ENCODE measurements at regions not wholly inside any gene's neighbourhood (a gene's known extent, or its start where the extent isn't known, plus 50 kb on each side); places are given as distances from the start of the nearest gene placed in this dataset.

DNA sequence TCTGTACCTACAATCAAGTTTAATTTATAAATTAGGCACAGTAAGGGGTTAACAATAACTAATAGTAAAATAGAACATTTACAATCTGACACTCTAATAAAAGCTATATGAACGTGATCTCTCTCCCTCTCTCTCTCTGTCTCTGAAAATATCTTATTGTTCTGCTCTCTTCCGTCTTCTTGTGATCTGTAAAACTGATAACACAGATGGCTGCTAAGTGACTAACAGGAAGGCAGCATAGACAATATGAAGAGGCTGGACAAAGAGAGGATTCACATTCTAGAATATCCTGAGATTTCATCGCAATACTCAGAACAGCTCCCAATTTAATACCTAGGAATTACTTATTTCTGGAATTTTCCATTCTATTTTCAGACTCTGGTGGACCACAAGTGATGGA is 827.2 kb downstream of the FLRT2 start:
- no peaks in the 10 kb centered on the region for H3K36me3 ChIP-seq (ENCODE audit: control insufficient read depth, insufficient read depth, low read length)
- no peak overlapping the region for H3K18ac ChIP-seq (ENCODE audit: low read depth, low read length)
- no peak for TF ChIP-seq NFE2L2 (IDR thresholded peaks at IDR 0.05; ENCODE audit: low read depth, low read length)
- TF ChIP-seq MXI1 (IDR thresholded peaks at IDR 0.05; ENCODE audit: borderline replicate concordance, low read depth, low read length), result no peak
- TF ChIP-seq MAZ (IDR thresholded peaks at IDR 0.05; ENCODE audit: borderline replicate concordance, low read depth, low read length), result no peak
- TF ChIP-seq RFX5 (IDR thresholded peaks at IDR 0.05; ENCODE audit: low read depth, low read length), result no peak
- no peak for TF ChIP-seq CTCF (conservative IDR thresholded peaks at IDR 0.05; ENCODE audit: low read depth, low read length)
- TF ChIP-seq CEBPB (IDR thresholded peaks at IDR 0.05; ENCODE audit: low read depth, low read length), result no peak
- no peak for TF ChIP-seq BHLHE40 (IDR thresholded peaks at IDR 0.05; ENCODE audit: low read depth, low read length)
- TF ChIP-seq MAFK (IDR thresholded peaks at IDR 0.05; ENCODE audit: low read depth, low read length), result no peak
- no peak for TF ChIP-seq RAD21 (IDR thresholded peaks at IDR 0.05; ENCODE audit: low read length)
- no peak for TF ChIP-seq FOS (IDR thresholded peaks at IDR 0.05; ENCODE audit: low read depth, low read length)
- TF ChIP-seq USF2 (IDR thresholded peaks at IDR 0.05; ENCODE audit: low read depth, low read length), result no peak
- no peak for TF ChIP-seq SMC3 (IDR thresholded peaks at IDR 0.05; ENCODE audit: low read depth, low read length)
- TF ChIP-seq, protein P1, sequence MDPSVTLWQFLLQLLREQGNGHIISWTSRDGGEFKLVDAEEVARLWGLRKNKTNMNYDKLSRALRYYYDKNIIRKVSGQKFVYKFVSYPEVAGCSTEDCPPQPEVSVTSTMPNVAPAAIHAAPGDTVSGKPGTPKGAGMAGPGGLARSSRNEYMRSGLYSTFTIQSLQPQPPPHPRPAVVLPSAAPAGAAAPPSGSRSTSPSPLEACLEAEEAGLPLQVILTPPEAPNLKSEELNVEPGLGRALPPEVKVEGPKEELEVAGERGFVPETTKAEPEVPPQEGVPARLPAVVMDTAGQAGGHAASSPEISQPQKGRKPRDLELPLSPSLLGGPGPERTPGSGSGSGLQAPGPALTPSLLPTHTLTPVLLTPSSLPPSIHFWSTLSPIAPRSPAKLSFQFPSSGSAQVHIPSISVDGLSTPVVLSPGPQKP (IDR thresholded peaks at IDR 0.05; ENCODE audit: borderline replicate concordance, low read depth, low read length), result no peak
- no peak overlapping the region for H4K8ac ChIP-seq (ENCODE audit: low read depth in 2 of 2, low read length in 2 of 2)
- no peak for ATAC-seq (ENCODE audit: low read depth)
- no peaks in the 10 kb centered on the region for H3K9me1 ChIP-seq (ENCODE audit: insufficient read depth, low read length)
- H4K20me1 ChIP-seq (ENCODE audit: insufficient read depth, low read length), result no peaks in the 10 kb centered on the region
- no peak overlapping the region for H3K27ac ChIP-seq (ENCODE audit: insufficient read depth, low read length)
- H2BK120ac ChIP-seq (ENCODE audit: low read depth, low read length), result no peak overlapping the region
- no peak overlapping the region for H2BK5ac ChIP-seq (ENCODE audit: low read depth, low read length, poor library complexity, severe bottlenecking)
- no peaks in the 10 kb centered on the region for H3K9me3 ChIP-seq (ENCODE audit: control insufficient read depth, insufficient read depth, low read length)
- H2AK9ac ChIP-seq (replicated peaks; ENCODE audit: low read depth, low read length, poor library complexity), result no peak overlapping the region
- H2AK5ac ChIP-seq (ENCODE audit: low read depth, low read length), result no peak overlapping the region
- H3K79me1 ChIP-seq (ENCODE audit: low read depth in 1 of 2, low read length in 2 of 2), result no peaks in the 10 kb centered on the region
- WGBS, 2 experiments (ENCODE audit: extremely low coverage in 2 of 2, insufficient read length in 1 of 2), result no CpG with 5 or more reads among the region's 3 CpGs
- ChIA-PET CTCF (interaction anchor here (0.5 kb wide), 1 partner anchor 117 kb away, joined by 3 read pairs; no protein-coding TSS in a partner anchor), POLR2A (ENCODE audit: unreplicated experiment) (no interaction called here)
- H2BK20ac ChIP-seq (ENCODE audit: low read depth, low read length), result no peak overlapping the region
- no peak overlapping the region for H4K5ac ChIP-seq (ENCODE audit: low read depth, low read length)
- no peak overlapping the region for H3K14ac ChIP-seq (replicated peaks; ENCODE audit: low read depth, low read length)
- dilution Hi-C loops (cut with HindIII; ENCODE audit: low sequenced_read_pairs, unreplicated experiment) (no loop called here), intact Hi-C loops (cut with micrococcal nuclease) (no loop called here), in situ Hi-C loops (cut with MboI; ENCODE audit: low sequenced_read_pairs) (no loop called here)
- H3K9ac ChIP-seq (ENCODE audit: low read depth, low read length), result no peak overlapping the region
- no peak for DNase-seq
- H3K4me2 ChIP-seq (ENCODE audit: low read depth, low read length), result no peak overlapping the region
- no peak overlapping the region for H3K23ac ChIP-seq (ENCODE audit: low read depth, low read length)
- H3K27me3 ChIP-seq (ENCODE audit: control insufficient read depth, insufficient read depth, low read length), result no peaks in the 10 kb centered on the region
- H3K4ac ChIP-seq (ENCODE audit: low read depth, low read length), result no peak overlapping the region
- no TSS peak for BruUV-seq (replicated peaks)
- H2AFZ ChIP-seq (replicated peaks; ENCODE audit: low read length, poor library complexity), result no peak overlapping the region
- no peaks in the 10 kb centered on the region for H3K4me1 ChIP-seq (ENCODE audit: control insufficient read depth, insufficient read depth, low read length)
- no peak overlapping the region for H3K4me3 ChIP-seq (ENCODE audit: insufficient read depth, low read depth, low read length)
- H4K91ac ChIP-seq (ENCODE audit: insufficient read depth, low read depth, low read length), result no peak overlapping the region
- H2BK15ac ChIP-seq (ENCODE audit: low read depth, low read length), result no peak overlapping the region
- H3K56ac ChIP-seq (ENCODE audit: extremely low read depth, insufficient read depth, low read length), result no peak overlapping the region

Measured in IMR-90 (cell line).